GM21360 (cell line): ENCODE measurements at regions not wholly inside any gene's neighbourhood (a gene's known extent, or its start where the extent isn't known, plus 50 kb on each side); places are given as distances from the start of the nearest gene placed in this dataset.

Experiments
- ATAC-seq: cut with Tn5 transposase; IDR thresholded peaks from one replicate; pipeline ENCODE4 v1.9.1; 2021; ENCODE audit warnings: mild to moderate bottlenecking, moderate library complexity; ENCODE audit not compliant: unreplicated experiment

DNA sequence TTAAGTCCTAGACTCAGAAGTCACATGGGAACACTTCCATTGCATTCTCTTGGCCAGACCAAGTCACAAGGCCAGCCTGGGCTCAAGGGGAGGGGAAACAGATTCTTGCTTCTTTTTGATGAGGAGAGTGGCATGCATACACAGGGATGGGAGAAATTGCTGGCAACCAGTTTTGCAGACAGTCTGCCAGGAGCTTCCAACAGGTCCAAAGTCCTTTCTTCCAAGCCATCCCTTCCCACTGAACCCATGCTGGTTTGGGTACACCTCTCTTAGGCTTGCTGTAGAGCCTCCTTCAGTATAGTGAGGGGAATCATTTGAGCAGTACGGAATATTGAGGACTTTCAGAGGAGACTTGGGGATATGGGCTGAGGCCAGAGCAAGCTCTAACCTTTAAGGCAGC, 267.8 kb downstream of the BCOR start:
- ATAC-seq, result no peak

DNA sequence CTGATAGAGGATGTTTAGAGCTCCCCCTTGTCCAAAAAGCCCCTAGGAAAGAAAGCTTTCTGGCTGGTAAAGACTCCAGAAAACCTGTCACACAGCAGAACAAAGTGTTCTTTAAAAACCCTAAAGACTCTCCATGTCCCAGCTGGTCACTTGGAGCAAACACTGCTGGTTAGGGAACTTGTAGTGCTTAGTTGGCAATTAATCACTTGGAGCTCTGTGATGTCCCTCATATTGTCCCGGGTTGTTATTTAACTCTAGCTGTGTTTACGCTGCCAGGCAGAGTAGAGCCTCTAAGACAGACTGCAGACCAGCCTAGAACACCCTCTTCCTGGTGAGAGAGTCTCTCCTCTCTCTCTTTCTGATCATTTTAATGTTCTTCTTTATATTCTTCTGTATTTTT, 267.3 kb downstream of the BCOR start:
- ATAC-seq, result no peak

DNA sequence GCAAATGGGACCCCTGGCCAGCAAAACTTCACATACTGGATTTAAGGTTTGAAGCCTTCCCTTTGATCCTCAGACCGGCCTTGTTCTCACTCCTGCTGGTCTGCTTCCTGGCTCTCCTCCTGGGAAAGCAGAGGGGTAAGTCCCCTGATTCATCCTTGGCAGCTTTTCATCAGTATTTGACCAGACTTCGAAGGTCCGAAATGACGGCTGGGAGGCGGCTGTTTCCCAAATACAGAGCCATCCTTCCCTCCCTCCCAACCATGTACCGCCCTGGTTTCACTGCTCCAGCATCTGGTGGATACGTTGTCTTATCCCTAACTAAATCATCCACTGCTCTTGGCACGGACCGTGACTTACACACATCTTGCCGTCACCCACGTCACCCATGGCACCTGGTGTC, 265.5 kb downstream of the BCOR start:
- ATAC-seq, result no peak

DNA sequence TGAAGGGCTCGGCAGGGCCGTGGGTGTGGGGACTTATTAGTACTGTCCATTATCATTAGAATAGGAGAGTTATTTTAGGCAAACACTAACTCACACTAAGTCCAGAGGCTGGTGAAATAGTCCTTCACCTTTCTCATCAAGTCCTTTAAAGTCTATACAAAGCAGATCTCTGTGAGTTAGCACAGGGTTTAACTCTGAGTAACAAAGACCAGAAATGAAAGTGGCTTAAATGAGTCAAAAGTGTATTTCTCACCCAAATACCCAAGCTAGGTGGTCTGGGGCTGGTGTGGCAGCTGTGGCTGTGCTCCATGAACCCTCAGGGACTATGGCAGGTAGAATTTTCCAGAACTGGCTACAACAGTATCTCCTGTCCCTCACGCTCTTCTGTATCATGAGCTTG, 263.2 kb downstream of the BCOR start:
- no peak for ATAC-seq

DNA sequence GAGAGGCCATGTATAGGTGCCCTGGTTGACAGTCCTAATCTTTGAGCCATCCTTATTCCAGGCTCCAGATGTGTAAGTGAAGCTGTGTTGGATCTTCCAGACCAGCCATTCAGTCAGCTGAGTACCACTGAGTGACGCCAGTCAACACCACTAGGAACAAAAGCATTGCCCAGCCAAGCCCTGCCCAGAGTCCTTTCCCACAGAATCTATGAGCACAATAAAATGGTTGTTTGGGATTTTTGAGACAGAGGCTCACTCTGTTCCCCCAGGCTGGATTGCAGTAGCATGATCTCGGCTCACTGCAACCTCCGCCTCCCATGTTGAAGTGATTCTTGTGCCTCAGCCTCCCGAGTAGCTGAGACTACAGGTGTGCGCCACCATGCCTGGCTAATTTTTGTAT, 262.5 kb downstream of the BCOR start:
- ATAC-seq, result no peak

DNA sequence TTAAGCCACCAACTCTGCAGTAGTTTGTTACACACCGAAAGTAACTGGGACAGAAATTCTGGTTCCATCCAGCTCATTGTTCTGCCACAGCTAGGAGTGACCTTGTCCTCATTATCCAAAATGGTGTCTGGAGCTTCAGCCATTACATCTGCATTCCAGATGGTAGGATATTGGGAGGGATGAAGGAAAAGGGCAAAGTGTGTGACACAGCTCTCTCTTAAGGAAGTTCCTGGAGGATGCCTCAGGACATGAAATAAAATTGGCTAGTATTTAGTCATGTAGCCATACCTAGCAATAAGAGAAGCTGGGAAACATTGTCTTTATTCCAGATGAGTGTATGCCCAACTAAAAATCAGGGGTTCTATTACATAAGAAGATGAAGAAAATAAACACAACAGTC, 262.0 kb downstream of the BCOR start:
- ATAC-seq, result no peak

DNA sequence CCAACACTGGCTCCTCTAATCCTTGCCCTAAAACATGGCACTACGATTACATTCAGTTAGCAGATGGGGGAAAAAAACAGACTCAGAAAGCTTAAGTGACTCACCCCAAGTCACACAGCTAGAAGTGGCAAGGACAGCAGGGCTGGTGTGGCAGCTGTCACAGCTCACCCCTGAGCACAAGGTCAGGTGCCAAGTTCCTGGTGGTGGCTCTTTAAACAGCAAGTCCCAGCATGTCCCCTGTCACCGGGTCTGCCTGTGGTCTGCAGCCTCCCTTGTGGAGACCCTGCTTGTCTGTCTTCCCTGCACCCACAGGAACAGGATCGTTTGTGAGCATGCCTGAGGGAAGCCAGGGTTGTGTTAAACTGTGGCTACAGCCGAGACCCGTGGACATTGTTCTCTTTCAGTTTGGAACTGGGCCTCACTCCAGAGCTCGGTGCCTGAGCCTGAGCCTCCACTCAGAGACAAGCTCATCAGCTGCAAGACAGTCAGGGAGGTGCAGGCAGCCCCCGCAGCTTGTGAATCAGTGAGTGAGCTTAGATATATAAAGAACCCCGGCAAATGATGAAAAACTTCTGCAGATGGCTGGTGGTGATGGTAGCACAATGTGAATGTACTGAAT, 260.8 kb downstream of the BCOR start:
- no peak for ATAC-seq

DNA sequence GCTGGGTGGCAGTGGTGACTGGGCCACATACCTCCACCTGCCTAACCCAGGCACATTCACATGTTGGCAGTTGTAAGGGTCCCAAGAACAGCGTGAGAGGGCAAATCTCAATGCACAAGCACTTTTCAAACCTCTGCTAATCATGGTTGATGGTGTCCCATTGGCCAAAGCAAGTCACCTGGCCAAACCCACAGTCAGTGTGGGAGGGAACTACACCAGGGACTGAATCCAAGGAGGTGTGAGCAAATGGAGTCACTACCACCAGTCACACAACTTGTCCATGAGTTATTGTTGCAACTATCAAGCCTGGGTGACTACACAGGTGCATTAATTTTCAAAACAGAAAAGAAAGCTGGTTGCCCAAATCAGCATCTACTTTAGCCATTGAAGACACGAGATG, 260.1 kb downstream of the BCOR start:
- no peak for ATAC-seq

DNA sequence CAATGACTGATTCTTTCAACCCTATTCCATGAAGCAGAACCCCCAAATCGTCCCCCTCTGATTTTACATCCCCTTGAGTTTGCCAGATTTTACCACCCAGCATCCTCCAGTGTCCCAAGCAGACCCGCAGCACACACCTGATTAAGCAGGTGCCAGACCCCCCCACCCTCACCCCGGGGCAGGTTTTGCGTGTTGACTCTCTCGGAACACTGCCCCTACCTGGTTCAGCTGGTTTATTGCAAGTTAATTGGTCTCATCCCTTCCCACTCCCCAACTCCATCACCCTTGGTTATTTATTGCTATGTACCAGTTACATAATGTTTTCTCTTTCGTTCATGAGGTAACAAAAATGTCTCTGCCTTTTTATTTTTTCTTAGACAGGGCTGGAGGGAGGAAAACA, 258.4 kb downstream of the BCOR start:
- ATAC-seq, result no peak

DNA sequence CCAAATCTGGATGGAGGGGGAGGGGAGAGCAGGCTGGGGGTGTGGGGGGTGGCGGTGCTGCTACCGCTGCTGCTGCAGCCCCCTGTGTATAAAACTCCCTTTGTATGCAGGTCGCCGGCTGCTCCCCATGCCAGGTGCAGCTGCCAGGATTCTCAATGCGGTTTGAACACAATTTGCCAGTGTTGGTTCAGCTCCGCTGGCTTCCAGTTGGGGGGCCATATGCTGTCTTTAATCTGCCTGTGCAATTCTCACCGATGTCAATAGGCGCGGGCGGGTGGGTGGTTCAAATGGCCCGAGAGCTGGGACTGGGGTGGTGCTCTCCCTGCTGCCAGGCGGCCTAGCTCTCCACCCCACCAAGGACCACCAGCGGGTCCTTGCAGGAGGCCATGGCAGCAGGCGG, 257.6 kb downstream of the BCOR start:
- no peak for ATAC-seq

DNA sequence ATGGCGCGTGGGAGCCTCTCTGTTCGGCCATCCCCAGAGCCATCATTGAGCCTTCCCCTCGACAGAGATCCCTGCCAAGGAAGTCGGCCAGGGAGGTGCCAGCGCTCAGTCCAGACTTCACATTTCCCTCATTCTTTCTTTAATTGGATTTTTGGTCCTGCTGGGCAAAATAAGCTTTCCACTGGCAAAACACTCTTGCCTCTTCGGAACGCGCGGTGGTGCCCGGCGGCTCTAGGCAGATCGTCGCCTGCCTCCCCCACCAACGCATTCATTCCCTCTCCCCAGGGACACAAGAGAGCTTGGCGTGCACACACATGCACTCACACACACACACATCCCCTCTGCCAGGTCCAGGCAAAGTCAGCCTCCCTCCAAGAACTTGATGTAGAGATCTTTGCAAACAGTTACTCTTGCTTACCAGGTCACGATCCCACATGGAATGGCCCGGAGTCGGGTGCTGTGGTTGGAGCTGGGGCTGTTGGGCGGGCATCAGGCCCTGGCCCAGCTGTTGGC, 257.1 kb downstream of the BCOR start:
- no peak for ATAC-seq

DNA sequence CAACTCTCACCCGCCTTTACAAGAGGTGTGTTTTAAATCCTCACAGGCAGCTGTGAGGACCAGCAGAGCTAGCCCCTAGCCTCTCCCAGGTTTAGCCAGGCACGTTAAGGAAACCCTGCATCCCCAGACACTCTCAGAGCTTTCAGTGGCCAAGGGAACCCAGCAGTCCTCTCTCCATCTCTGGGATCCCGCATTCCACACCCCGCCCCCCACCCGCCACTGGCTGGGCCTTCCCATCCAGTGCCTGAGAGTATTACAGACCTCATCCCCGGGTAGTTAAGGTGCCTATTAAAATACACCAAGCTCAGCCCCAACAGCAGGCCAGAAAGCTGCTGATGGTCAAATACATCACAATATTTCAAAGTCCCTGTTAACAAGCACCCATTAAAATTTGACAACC, 256.2 kb downstream of the BCOR start:
- no peak for ATAC-seq

DNA sequence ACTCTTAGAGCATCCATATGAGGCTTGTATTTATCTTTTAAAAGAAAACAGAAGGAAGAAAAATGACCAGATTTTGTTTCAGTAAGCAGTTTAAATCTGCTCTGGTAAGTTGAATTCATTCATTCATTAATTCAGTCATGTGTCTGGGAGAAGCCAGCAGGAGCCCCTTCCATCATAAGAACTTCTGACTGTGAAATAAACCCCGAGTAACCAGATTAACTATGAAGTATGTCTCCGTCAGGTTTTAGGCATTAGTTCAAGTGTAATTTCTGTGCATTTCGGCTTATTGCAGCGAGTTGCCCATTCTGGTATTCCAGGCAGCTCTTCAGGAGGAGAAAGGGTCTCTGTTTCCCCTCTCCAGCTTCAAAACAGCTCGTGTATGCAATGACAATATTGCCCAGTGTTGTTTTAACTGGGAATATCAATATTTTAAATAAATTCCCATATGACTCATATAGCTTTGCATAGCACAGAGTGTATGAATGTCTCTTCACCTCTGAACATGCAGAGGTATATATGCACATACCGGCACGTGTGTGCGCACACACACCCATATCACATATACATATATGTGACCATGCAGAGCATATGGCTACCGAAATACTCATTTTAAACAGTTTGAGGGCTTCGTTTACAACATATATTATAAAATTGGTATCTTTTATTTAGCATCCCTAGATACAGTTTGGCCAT, 255.3 kb downstream of the BCOR start:
- ATAC-seq, result no peak

DNA sequence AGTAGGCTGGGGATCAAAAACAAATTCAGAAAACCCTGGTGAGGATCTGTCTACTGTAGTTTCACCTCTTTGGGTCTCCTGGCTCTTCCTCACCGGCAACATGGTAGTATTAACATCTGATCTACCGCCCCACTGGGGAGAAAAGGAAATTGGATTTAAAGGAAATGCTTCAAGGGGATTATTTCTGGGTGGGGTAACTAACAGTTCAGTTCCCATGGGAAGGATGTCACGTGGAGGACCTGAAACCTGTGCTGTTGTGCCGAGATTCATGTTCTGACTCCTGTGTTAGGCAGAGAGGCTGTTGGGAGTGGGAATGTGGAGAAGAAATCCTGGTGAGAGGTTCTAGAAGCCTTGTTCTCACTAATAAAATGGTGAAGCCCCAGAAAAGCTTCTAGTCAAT, 254.4 kb downstream of the BCOR start:
- ATAC-seq, result no peak

DNA sequence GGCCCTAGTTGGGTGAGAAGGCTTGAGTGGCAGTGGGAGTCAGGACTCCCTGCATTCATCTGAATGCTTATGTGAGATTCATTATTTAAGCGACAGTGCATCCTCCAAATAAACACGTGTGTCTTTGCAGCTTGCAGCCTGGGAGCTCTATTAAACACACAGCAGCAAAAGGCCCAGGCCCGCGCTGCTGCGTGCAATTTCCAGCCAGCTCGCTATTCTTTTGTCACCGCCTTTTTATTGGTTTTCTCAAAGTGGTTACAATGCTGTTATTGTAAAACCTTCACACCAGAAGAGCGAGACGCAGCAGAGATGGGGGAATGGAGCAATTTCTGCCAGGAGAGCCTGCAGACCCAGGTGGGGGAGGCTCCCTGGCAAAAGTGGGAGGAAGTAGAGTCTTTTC, 252.5 kb downstream of the BCOR start:
- ATAC-seq, result no peak

DNA sequence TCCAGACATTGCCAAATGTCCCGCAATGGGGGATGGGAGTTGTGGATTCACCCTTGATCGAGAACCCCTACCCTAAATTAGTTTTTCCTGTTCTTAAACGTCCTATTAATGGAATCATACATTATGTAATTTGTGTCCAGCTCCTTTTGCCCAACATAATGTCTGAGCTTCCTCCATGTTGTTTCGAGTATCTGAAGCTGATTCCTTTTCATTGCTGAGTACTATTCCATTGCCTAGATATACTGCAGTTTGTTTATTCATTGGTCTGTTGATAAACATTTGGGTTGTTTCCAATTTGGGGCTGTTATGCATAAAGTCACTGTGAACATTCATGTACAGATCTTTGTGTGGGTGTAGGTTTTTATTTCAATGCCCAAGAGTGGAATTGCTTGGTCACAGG, 251.3 kb downstream of the BCOR start:
- no peak for ATAC-seq

DNA sequence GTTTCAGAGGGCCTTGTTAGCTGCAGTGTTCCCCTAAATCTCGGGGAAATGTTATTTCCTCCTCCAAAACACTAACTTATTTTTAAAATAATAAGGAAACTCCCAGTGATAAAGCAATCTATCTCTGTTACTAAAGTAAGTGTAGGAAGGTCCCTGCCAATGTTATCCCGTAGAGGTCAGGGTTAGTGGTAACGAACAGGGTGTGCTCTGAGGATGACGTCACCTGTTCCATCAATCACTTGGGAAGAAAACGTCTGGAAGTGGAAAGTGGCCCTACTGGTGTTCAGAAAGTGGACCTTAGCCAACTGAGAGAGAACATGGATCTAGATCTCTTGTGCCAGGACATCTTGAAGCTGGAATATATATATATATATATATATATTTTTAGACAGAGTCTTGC, 249.5 kb downstream of the BCOR start:
- ATAC-seq, result no peak

DNA sequence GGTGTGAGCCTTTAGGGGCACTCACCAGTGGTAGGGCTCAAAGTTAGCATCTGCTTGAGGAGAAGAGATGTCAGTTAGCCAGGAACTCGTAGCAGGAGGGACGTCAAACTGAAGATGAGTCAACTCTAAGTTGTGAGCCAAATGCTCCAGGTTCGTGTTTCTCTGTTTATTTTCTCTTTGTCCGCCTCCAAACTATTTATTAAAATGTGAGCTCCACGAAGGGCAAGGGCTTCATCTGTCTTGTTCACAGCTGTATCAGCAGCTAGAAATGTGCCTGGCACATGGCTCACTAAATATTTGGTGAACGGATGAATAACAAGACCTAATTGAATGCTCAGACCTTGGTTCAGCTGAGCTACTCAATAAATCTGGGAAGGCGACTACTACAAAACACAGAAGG, 248.9 kb downstream of the BCOR start:
- no peak for ATAC-seq

DNA sequence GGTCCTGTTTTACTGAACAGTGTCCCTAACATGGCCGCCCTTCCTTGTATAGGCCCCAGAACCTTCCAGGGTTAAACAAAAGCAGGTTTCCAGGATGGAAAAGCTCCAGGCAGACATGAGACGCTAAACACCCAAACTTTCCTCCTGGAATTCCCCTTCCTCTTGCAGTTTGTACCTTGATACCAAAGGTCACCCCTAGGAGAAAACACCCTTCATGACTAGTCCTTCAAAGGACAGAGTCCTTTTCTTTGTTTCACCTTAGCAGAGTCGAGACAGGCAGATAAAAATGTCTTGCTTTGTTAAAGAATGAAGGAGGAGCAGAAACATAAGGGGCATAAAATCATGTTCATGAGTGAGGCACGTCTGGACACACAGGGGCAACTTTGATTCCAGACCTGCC, 247.5 kb downstream of the BCOR start:
- no peak for ATAC-seq

DNA sequence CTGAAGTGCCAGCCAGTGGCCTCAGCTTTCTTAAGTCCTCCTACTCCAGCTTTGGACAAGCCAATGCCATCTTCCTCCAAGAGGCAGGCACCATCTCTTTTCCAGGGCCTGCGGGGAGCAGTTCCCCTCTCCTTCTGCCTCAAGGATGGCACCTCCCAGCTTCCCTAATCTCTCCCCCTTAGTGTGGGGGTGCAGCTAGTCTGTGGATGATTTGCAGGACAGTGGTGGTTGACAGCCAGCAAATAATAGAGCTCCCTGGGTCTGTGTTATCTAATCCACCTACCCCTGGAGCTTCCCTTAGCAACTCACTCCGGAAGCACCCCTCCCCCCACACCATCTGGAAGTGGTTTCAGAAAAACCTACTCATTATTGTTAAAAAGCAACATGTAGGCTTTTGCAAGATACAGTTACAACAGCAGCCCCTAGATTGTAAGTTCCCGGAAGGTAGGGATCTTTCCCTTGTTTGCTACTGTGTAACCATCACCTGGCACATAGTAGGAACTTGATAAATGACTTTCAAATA, 247.1 kb downstream of the BCOR start:
- ATAC-seq, result no peak

DNA sequence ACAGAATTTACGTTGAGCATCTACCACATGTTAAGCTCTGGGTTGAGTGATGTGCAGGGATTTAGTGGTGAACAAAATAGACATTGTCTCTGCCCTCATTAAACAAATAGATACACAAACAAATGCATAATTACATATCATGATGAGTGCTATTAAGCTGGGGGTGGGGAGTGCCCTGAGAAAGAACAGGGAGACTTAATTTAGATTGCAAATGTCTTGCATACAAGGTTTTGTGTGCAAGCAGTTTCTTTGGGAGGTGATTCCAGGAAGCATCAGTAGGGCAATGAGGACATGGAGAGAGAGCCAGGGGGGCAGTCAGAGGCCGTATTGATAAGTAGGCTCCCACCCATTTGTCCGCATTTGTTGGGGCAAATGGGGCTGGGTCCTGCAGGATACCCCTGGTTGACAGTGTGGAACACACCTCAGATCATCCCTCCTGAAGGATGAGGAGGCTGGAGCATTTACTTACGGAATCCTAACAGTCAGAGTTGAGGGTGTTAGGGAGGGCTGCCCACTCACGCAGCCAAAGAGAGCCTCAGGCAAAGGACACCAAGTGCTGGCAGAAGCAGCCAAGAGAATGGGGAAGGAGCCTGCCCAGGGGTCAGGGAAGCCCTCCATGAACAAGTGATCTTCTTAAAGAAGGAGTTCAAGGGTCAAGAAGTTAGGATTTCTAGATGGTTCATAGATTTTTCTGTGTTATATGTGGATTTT, 245.9 kb downstream of the BCOR start:
- ATAC-seq, result no peak

DNA sequence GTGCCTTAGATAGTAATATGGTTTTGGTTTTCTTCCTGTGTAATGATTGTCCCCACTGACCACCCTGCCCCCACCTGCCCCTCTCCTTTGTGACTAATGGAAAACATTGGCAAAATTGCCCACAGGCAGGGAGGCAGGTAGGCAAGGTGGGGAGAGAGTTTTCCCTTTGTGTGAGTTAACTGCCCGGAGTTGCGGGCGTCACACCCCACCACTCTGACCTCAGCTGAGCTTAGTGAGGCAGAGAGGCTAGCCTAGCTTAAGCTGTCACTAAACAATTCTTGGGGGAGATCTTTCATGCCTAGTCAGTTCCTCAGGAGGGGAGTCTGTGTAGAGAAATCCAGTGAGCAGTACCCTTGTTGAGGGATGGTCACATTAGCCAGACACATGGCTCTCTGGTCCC, 245.3 kb downstream of the BCOR start:
- no peak for ATAC-seq
